Caco-2 (cell line): ENCODE measurements at regions not wholly inside any gene's neighbourhood (a gene's known extent, or its start where the extent isn't known, plus 50 kb on each side); places are given as distances from the start of the nearest gene placed in this dataset.

Experiments
- BruUV-seq: library from RNA; stranded (reverse); fragments of 400-500 nt; replicated peaks from 2 replicates; lab custom pipeline; 2021; lab: Mats Ljungman, UMichigan
- CTCF ChIA-PET: fragments of 300-600 bp; sonication (Branson Sonifier 250); formaldehyde crosslinking; loops from one replicate; lab custom pipeline; 2022; ENCODE audit warnings: antibody characterized with exemption; lab: Charles Lee
- POLR2A ChIA-PET: fragments of 300-600 bp; sonication (Branson Sonifier 250); formaldehyde crosslinking; loops from one replicate; lab custom pipeline; 2022; ENCODE audit warnings: antibody characterized with exemption; lab: Charles Lee
- DNase-seq, 2 experiments: peaks; one replicate each; pipeline versions ENCODE4 v3.0.0 to v3.0.0-alpha.2; 2020 to 2022
- H3K27me3 ChIP-seq: replicated peaks from 2 replicates; pipeline ENCODE4 v1.6.0; 2011; ENCODE audit warnings: low read length; ENCODE audit not compliant: control insufficient read depth, insufficient read depth
- H3K36me3 ChIP-seq: 2 replicates; pipeline ENCODE4 v1.5.1; 2011; ENCODE audit warnings: low read length; ENCODE audit not compliant: control insufficient read depth, insufficient read depth
- H3K4me1 ChIP-seq: fragments of 250-450 bp; sonication (Bioruptor Pico); 2 replicates; pipeline ENCODE4 v1.5.1; 2020; ENCODE audit warnings: mild to moderate bottlenecking
- H3K4me3 ChIP-seq: 2 replicates; pipeline ENCODE4 v1.5.1; 2011; ENCODE audit warnings: low read depth, mild to moderate bottlenecking, control low read depth, low read length
- H3K9me3 ChIP-seq: fragments of 250-450 bp; sonication (Bioruptor Pico); 2 replicates; pipeline ENCODE4 v1.5.1; 2020; ENCODE audit warnings: mild to moderate bottlenecking, moderate library complexity
- H3K27ac Mint-ChIP-seq: one replicate; pipeline ENCODE4 v1.8.0; 2022; ENCODE audit warnings: mixed read lengths; ENCODE audit not compliant: unreplicated experiment
- H3K27me3 Mint-ChIP-seq: one replicate; pipeline ENCODE4 v1.8.0; 2022; ENCODE audit warnings: mixed read lengths; ENCODE audit not compliant: insufficient read depth, unreplicated experiment
- H3K36me3 Mint-ChIP-seq: one replicate; pipeline ENCODE4 v1.8.0; 2022; ENCODE audit warnings: mild to moderate bottlenecking, mixed read lengths; ENCODE audit not compliant: insufficient read depth, unreplicated experiment
- H3K4me1 Mint-ChIP-seq: one replicate; pipeline ENCODE4 v1.8.0; 2022; ENCODE audit warnings: low read depth, mixed read lengths; ENCODE audit not compliant: unreplicated experiment
- H3K4me3 Mint-ChIP-seq: one replicate; pipeline ENCODE4 v1.8.0; 2022; ENCODE audit warnings: mild to moderate bottlenecking, moderate library complexity, mixed read lengths; ENCODE audit not compliant: unreplicated experiment
- H3K9me3 Mint-ChIP-seq: one replicate; pipeline ENCODE4 v1.8.0; 2022; ENCODE audit warnings: mixed read lengths; ENCODE audit not compliant: unreplicated experiment
- CTCF ChIP-seq, 2 experiments: fragments of 200-600 bp in 1 of 2; IDR thresholded peaks; 1 replicate in 1 of 2; 2 replicates in 1 of 2; pipeline versions ENCODE4 v1.5.1 to v1.8.0; 2011 to 2022; ENCODE audit warnings: antibody characterized with exemption in 1 of 2, control low read depth in 1 of 2, inconsistent platforms in 1 of 2, low read depth in 1 of 2, low read length in 1 of 2, mild to moderate bottlenecking in 1 of 2, moderate library complexity in 1 of 2; ENCODE audit not compliant: insufficient read depth in 1 of 2, severe bottlenecking in 1 of 2, unreplicated experiment in 1 of 2
- intact Hi-C: fragments of 100-400 bp; cut with micrococcal nuclease; formaldehyde crosslinking; loops from one replicate; pipeline ENCODE4 v1.10.0; 2022; ENCODE audit not compliant: unreplicated experiment

GRCh38 chr6:156589281-156589680 is 187.9 kb upstream of the ARID1B start:
- no peaks in the 10 kb centered on the region for H3K9me3 ChIP-seq
- H3K27me3 ChIP-seq: no peaks in the 10 kb centered on the region; the same call in 1 of the 2 replicates
- no peaks in the 10 kb centered on the region for H3K9me3 Mint-ChIP-seq
- no peak overlapping the region for H3K27ac Mint-ChIP-seq
- no peaks in the 10 kb centered on the region for H3K4me1 Mint-ChIP-seq
- no peak overlapping the region for H3K4me3 Mint-ChIP-seq
- POLR2A ChIA-PET: no interaction called here
- intact Hi-C loops: no loop called here
- H3K27me3 Mint-ChIP-seq: peaks cover 6% of the 10 kb centered on the region
- no peaks in the 10 kb centered on the region for H3K36me3 ChIP-seq
- TF ChIP-seq CTCF (IDR thresholded peaks at IDR 0.05; ENCODE audit: insufficient read depth in 1 of 2, low read depth in 1 of 2, low read length in 1 of 2, severe bottlenecking in 1 of 2, unreplicated experiment in 1 of 2): no peak
- H3K36me3 Mint-ChIP-seq: no peaks in the 10 kb centered on the region
- CTCF ChIA-PET: interaction anchor here (0.7 kb wide), 1 partner anchor 15 kb away, joined by 5 read pairs; no protein-coding TSS in a partner anchor
- H3K4me3 ChIP-seq: no peak overlapping the region
- H3K4me1 ChIP-seq: no peaks in the 10 kb centered on the region
- no peak for DNase-seq
- no TSS peak for BruUV-seq

- Mint-ChIP-seq H3K27ac (no peak overlapping the region), H3K4me1 (no peaks in the 10 kb centered on the region), H3K36me3 (no peaks in the 10 kb centered on the region), H3K27me3 (peaks cover 6% of the 10 kb centered on the region), H3K4me3 (no peak overlapping the region), H3K9me3 (no peaks in the 10 kb centered on the region)
- intact Hi-C loops: no loop called here
- DNase-seq: no peak
- TF ChIP-seq CTCF (IDR thresholded peaks at IDR 0.05; ENCODE audit: insufficient read depth in 1 of 2, low read depth in 1 of 2, low read length in 1 of 2, severe bottlenecking in 1 of 2, unreplicated experiment in 1 of 2): no peak
- Histone ChIP-seq H3K36me3 (no peaks in the 10 kb centered on the region), H3K4me3 (no peak overlapping the region), H3K9me3 (no peaks in the 10 kb centered on the region), H3K4me1 (no peaks in the 10 kb centered on the region), H3K27me3 (no peaks in the 10 kb centered on the region; the same call in 1 of the 2 replicates)
- ChIA-PET CTCF (no interaction called here), POLR2A (no interaction called here)
- no TSS peak for BruUV-seq
These were observed 189.4 kb upstream of the ARID1B start for GRCh38 chr6:156587751-156588301.

GRCh38 chr6:156587071-156587470 is 190.1 kb upstream of the ARID1B start:
- no peak overlapping the region for H3K4me3 ChIP-seq
- intact Hi-C loops: no loop called here
- Mint-ChIP-seq H3K4me1 (no peaks in the 10 kb centered on the region), H3K27me3 (peaks cover 2% of the 10 kb centered on the region), H3K4me3 (no peak overlapping the region), H3K36me3 (no peaks in the 10 kb centered on the region), H3K27ac (no peak overlapping the region), H3K9me3 (no peaks in the 10 kb centered on the region)
- DNase-seq: no peak
- TF ChIP-seq CTCF (IDR thresholded peaks at IDR 0.05; ENCODE audit: insufficient read depth in 1 of 2, low read depth in 1 of 2, low read length in 1 of 2, severe bottlenecking in 1 of 2, unreplicated experiment in 1 of 2): no peak
- BruUV-seq: no TSS peak
- no peaks in the 10 kb centered on the region for H3K9me3 ChIP-seq
- H3K27me3 ChIP-seq: no peaks in the 10 kb centered on the region; the same call in 1 of the 2 replicates
- no peaks in the 10 kb centered on the region for H3K36me3 ChIP-seq
- H3K4me1 ChIP-seq: no peaks in the 10 kb centered on the region
- ChIA-PET CTCF (no interaction called here), POLR2A (no interaction called here)
